GM12892 (cell line): ENCODE measurements at regions not wholly inside any gene's neighbourhood (a gene's known extent, or its start where the extent isn't known, plus 50 kb on each side); places are given as distances from the start of the nearest gene placed in this dataset.

Source experiments
- DNase-seq: peaks from one replicate; pipeline ENCODE4 v3.0.0; 2011; ENCODE audit not compliant: insufficient read length
- FAIRE-seq: peaks from 2 replicates; lab custom pipeline; 2011; peaks lifted over from hg19 to GRCh38; lab: Jason Lieb, UNC
- POLR2A ChIP-seq: IDR thresholded peaks from 2 replicates; pipeline ENCODE4 v1.6.1; 2011; ENCODE audit warnings: low read depth, low read length, control low read depth
- POLR2AphosphoS5 ChIP-seq: IDR thresholded peaks from 2 replicates; pipeline ENCODE4 v1.6.1; 2011; ENCODE audit warnings: low read depth, low read length, control low read depth
- TAF1 ChIP-seq: IDR thresholded peaks from 2 replicates; pipeline ENCODE4 v1.6.1; 2011; ENCODE audit warnings: low read depth, mild to moderate bottlenecking, control low read depth, low read length, borderline replicate concordance

GRCh38 chr7:124440081-124440480 lies 325.5 kb downstream of the GPR37 start:
- no peak for DNase-seq
- TF ChIP-seq POLR2A (no peak), TAF1 (no peak), POLR2AphosphoS5 (no peak)
- no peak for FAIRE-seq

- no peak for FAIRE-seq
- DNase-seq, result no peak
- TF ChIP-seq POLR2AphosphoS5 (no peak), TAF1 (no peak), POLR2A (no peak)
Measured at GRCh38 chr7:124432009-124432578, 333.5 kb downstream of the GPR37 start.

GRCh38 chr7:124429923-124430322 lies 335.7 kb downstream of the GPR37 start:
- FAIRE-seq, result no peak

GRCh38 chr7:124428781-124429180 lies 336.8 kb downstream of the GPR37 start:
- FAIRE-seq, result no peak
- DNase-seq, result no peak
- TF ChIP-seq TAF1 (no peak), POLR2A (no peak), POLR2AphosphoS5 (no peak)

More at GRCh38 chr7:124429923-124430322, 335.7 kb downstream of the GPR37 start:
- no peak for DNase-seq
- TF ChIP-seq TAF1, result no peak
- TF ChIP-seq POLR2AphosphoS5, result no peak
- no peak for TF ChIP-seq POLR2A

- TF ChIP-seq POLR2AphosphoS5, result no peak
- TF ChIP-seq POLR2A, result no peak
- no peak for TF ChIP-seq TAF1
- DNase-seq (no peak), FAIRE-seq (no peak)
Measured at GRCh38 chr7:124426621-124427020, 339.0 kb downstream of the GPR37 start.

- FAIRE-seq, result no peak
- no peak for DNase-seq
- no peak for TF ChIP-seq POLR2AphosphoS5
- TF ChIP-seq TAF1, result no peak
- TF ChIP-seq POLR2A, result no peak
Measured at GRCh38 chr7:124423863-124424262, 341.7 kb downstream of the GPR37 start.

- no peak for FAIRE-seq
- no peak for DNase-seq
- TF ChIP-seq POLR2AphosphoS5 (no peak), POLR2A (no peak), TAF1 (no peak)
Measured at GRCh38 chr7:124422081-124422480, 343.5 kb downstream of the GPR37 start.

GRCh38 chr7:124420367-124420766 lies 345.2 kb downstream of the GPR37 start:
- FAIRE-seq (no peak), DNase-seq (no peak)
- no peak for TF ChIP-seq TAF1
- no peak for TF ChIP-seq POLR2AphosphoS5
- no peak for TF ChIP-seq POLR2A

- no peak for FAIRE-seq
- TF ChIP-seq POLR2A, result no peak
- no peak for TF ChIP-seq POLR2AphosphoS5
- no peak for TF ChIP-seq TAF1
- no peak for DNase-seq
Measured at GRCh38 chr7:124413029-124413428, 352.6 kb downstream of the GPR37 start.

- TF ChIP-seq TAF1 (no peak), POLR2AphosphoS5 (no peak), POLR2A (no peak)
- DNase-seq (no peak), FAIRE-seq (no peak)
Measured at GRCh38 chr7:124412531-124412930, 353.1 kb downstream of the GPR37 start.

GRCh38 chr7:124411796-124412195 lies 353.8 kb downstream of the GPR37 start:
- TF ChIP-seq TAF1 (no peak), POLR2AphosphoS5 (no peak), POLR2A (no peak)
- FAIRE-seq (no peak), DNase-seq (no peak)

- no peak for TF ChIP-seq POLR2AphosphoS5
- DNase-seq (no peak), FAIRE-seq (no peak)
Measured at GRCh38 chr7:124403587-124403986, 362.0 kb downstream of the GPR37 start.

GRCh38 chr7:124403112-124403511 lies 362.5 kb downstream of the GPR37 start:
- FAIRE-seq, result no peak
- DNase-seq, result no peak
- no peak for TF ChIP-seq TAF1
- TF ChIP-seq POLR2A, result no peak
- TF ChIP-seq POLR2AphosphoS5, result no peak

- TF ChIP-seq POLR2A, result no peak
- TF ChIP-seq POLR2AphosphoS5, result no peak
- no peak for TF ChIP-seq TAF1
- no peak for DNase-seq
- FAIRE-seq, result no peak
Measured at GRCh38 chr7:124399941-124400340, 365.7 kb downstream of the GPR37 start.
